ENCODE measurements at regions not wholly inside any gene's neighbourhood (a gene's known extent, or its start where the extent isn't known, plus 50 kb on each side); places are given as distances from the start of the nearest gene placed in this dataset.
"Not testable (repeated sequence)": the region's sequence is repeated elsewhere in the genome, so short reads cannot be mapped to it uniquely, and the experiment has no call there.

DNA sequence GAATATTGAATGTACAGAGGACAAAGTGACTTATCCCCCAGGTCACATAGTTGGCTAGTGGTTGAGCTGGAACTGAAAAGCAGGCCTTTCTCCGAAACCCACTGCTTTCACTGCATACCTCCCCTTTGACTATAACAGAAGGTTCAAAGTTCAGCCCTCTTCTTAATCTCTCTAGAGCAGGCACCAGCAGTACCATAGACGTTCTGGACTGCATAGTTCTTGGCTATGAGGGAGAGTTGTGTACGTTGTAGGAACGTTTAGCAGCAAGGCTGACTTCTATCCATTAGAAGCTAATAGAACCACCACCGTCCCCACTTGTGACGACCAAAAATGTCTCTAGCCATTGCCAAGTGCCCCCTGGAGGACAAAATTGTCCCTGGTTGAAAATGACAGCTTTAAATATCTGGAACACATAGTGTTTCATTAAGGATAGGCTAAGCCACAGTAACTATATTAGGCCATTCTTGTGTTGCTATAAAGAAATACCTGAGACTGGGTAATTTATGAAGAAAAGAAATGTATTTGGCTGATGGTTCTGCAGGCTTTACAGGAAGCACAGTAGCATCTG, 123.8 kb upstream of the MTHFD1L start:
- peak; percentile 69 for DNase-seq

- DNase-seq, result no peak
Measured at GRCh38 chr6:150744522-150745260, 120.8 kb upstream of the MTHFD1L start.

GRCh38 chr6:150745896-150746295, 119.6 kb upstream of the MTHFD1L start:
- DNase-seq, result no peak

- DNase-seq, result no peak
Measured at GRCh38 chr6:150747155-150747554, 118.3 kb upstream of the MTHFD1L start.

GRCh38 chr6:150749091-150749670, 116.3 kb upstream of the MTHFD1L start:
- no peak for DNase-seq

- no peak for DNase-seq
Measured at GRCh38 chr6:150751296-150751695, 114.2 kb upstream of the MTHFD1L start.

GRCh38 chr6:150752409-150752808, 113.1 kb upstream of the MTHFD1L start:
- no peak for DNase-seq

- no peak for DNase-seq
Measured at GRCh38 chr6:150753371-150754064, 112.0 kb upstream of the MTHFD1L start.

DNA sequence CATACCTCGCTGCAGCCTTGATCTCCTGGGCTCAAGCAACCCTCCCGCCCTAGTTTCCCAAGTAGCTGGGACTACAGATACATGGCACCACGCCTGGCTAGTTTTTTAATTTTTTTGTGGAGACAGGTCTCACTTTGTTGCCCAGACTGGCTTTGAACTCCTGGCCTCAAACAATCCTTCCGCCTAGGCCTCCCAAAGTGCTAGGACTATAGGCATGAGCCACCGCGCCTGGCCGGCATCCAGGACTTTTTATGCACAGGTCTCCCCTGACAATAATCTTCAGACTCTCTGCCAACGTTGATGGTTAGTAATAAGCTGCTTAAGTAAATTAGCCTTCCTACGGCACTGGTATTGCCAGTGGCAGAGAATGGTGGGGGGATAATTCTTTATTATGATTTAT, 110.5 kb upstream of the MTHFD1L start:
- no peak for DNase-seq

DNA sequence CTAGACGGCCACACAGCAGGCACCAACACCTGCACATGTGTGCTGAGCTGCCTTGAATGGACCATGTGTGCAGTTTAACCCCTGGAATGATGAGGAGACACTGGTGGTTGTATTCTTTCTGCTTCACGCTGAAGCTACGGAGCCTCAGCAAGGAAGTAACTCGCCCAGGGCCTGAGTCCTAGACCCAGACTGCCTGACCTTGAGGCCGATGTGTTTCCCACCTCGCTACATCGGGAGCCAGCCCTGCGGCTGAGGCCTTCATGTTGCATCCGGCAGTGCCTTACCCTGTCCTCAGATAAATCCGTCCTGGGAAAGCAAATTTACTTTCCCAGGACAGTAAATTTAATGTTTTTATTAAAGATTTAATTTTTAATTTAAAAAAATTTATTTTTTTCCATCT, 110.0 kb upstream of the MTHFD1L start:
- no peak for DNase-seq

DNA sequence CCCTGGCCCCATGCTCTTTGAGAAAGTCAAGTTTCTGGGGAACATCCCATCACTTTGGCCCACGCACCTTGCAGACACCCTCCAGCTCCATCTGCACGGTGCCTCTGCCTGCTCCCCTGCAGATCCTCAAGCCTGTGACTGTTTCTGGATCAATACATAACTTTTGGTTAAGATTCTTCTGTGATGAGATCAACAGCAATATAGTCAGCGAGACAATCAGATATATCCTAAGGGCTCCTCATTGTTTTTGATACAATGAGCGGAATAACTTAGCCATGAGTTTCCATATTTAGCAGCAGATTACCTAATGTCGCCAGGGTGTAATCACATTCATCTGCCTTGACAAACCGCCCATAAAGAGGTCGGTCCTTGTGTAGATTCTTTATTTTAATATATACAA, 109.3 kb upstream of the MTHFD1L start:
- no peak for DNase-seq

DNA sequence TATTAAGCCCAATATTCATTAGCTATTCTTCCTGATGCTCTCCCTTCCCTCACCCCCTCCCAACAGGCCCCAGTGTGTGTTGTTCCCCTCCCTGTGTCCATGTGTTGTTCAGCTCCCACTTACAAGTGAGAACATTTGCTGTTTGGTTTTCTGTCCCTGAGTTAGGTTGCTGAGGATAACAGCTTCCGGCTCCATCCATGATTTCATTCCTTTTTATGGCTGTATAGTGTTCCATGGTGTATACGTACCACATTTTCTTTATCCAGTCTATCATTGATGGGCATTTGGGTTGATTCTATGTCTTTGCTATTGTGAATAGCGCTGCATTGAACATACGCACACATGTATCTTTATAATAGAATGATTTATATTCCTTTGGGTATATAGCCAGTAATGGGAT, 107.7 kb upstream of the MTHFD1L start:
- DNase-seq, result not testable (repeated sequence)

- DNase-seq, result no peak
Measured at GRCh38 chr6:150759483-150759882, 106.0 kb upstream of the MTHFD1L start.

DNA sequence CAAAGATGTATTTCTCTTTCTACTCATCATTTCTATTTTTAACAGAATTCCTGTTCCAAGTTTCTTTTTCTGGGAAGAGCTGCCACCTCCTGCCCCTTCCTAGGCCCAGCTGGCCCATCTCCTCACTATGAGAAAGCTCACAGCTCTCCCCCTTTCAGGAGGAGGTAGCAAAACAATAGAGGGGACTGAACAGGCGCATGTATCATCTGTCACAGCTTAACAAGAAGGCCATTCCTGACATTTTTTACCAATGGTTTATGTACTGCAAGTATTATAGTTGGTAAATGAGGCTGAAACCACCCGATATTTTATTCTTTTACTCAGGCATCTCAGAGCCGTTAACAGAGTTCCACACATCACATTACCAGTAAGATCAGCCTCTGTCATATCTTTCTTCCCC, 103.7 kb upstream of the MTHFD1L start:
- DNase-seq, result no peak

DNA sequence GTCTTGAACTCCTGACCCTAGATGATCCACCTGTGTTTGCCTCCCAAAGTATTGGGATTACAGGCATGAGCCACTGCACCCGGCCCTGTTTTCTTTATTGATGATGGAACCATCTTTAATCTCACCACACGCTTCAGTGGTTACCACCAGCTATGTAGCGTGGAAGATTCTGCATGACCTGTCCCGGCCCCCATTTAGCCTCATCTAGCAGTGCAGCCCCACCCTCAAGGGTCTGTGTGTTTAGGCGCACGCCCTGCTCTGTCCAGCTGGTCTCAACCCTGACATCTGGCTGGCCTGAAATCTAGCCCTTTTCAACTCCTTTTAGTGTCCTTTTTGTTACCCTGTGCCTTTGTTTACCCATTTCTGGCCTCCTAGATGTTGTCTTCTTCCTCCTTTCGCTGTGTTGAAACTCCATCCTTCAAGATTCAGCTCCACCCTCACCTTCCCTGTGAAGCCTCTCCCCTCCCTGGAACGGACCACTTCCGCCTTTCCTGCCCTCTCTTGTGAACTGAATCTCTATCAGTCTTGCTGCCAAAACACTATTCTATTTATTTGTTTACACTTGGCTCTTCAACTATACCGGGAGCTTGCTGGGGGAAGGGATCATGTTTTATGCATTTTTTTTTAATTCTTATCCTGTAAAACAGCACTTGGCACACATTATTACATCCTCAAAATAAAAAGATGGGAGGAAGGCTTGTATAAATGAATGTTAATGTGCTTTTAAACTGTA, 101.0 kb upstream of the MTHFD1L start:
- no peak for DNase-seq

GRCh38 chr6:150765067-150765764, 100.3 kb upstream of the MTHFD1L start:
- DNase-seq, result no peak

DNA sequence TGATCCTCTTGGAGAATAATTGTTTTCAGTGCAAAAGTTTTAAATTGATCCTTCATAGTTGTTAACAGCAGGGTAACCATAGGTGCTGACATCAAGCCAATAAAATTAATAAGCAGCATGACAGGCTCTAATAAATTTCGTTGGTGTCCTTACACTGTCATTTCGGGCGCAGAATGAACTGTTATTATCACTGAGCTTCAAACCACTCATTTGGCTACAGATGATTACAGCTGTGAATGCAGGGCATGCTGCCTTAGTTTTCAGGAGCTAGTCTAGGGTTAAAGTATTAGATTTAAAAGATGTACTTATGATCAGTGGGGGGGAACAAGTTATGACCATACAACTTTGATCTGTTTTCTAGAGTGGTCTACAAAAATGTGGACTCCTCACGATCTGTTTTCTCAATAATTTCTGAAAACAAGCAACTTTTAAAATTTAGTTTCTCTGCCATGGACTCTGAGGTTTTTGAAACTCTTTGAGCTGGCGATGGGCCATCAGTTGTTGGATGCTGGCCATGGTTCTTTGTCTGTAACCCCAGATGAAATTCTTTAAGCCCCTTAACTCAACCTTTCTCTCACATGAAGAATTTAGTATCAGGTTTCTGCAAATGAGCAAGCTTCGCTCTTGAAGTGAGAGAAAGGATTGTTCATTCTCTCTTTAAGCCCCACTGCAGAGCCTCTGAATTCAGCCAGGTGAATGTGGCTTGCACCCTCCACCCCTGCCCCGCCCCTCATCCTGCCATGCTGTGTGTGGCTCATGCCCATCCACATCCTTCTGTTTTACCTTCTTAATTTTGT, 99.1 kb upstream of the MTHFD1L start:
- no peak for DNase-seq

DNA sequence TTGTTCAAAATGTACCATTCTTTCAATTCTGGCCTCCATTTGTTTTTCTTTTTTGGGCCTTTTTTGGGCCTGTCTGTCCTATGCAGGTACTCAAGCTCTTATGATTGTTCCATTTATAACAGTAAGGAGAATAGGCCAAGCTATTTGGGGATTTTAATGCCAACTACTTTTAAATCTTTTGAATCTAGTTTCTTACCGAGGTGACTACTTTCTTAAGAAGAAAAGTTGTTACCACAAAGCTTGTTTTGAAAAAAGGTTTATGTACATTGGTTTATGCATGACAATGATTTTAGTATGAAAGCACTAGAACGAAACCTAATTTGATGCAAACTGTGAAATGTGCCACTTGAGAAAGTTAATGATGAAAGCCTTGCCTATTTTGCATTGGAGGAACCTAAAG, 98.3 kb upstream of the MTHFD1L start:
- no peak for DNase-seq

- no peak for DNase-seq
Measured at GRCh38 chr6:150767571-150768018, 97.9 kb upstream of the MTHFD1L start.

DNA sequence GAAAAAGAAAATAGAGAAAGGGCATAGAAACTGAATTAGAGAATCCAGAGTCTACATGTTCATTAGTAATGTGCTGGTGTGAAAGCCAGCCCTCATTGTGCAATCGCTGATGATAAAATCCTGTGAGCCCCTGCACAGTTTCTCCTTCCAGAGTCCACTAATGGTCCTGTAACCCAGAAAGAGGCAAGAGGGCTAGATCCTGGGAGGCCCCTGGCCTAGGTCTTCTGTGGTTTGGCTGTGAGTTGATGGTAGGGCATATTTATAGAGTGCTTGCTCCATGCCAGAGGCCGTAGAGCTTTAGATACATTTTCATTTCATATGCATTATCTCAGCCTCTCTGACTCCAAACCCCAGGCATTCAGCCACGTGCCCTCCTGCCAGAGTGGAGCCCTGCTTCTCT, 94.9 kb upstream of the MTHFD1L start:
- DNase-seq, result no peak

GRCh38 chr6:150773969-150774368, 91.5 kb upstream of the MTHFD1L start:
- no peak for DNase-seq

Measured in hematopoietic multipotent progenitor cell treated with erythropoietin and hydrocortisone succinate and interleukin-3 and kit ligand, for 4 days (in vitro differentiated cells).